ENCODE measurements at regions not wholly inside any gene's neighbourhood (a gene's known extent, or its start where the extent isn't known, plus 50 kb on each side); places are given as distances from the start of the nearest gene placed in this dataset.

DNA sequence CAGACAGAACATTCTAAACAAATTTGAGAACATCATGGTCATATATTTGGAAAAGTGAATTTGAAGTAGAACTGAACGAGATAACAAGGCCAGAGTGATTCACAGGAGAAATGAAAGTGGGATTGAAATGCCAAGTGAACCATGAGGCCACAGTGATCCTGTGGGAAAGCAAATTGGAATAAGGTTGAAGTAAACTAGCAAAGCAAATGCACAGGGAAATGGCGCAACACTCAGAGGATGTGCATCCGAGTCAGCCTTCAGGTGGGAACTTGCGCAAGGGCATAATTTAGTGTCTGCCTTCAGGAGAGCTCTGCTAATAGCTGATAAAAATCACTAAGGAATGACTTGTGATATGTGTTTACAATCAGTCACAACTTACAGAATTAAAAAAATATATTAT is 696.6 kb downstream of the LIG4 start:
- no peaks in the 10 kb centered on the region for H3K9me3 Mint-ChIP-seq

DNA sequence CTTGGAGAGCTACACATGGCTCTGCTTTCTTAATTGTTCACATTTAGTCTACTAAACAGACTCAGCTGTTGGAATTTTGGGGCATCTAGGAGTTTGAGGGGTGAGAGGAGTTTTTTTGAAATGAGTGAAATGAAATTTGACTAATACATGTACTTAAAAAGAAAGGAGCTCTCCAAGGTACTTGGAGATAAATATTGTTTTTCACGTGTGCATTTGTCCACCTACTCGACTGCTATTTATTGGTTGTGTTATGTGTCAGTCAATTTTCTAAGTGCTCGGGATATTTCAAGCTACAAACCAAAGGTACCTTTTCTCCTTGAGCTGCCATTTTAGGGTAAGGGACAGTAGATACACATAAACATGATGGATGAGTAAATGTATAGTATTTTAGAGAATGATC is 697.0 kb downstream of the LIG4 start:
- no peaks in the 10 kb centered on the region for H3K36me3 Mint-ChIP-seq (ENCODE audit: low read depth)
- no peak overlapping the region for H3K4me3 Mint-ChIP-seq
- H3K27ac Mint-ChIP-seq, result no peak overlapping the region
- H3K27me3 Mint-ChIP-seq (ENCODE audit: low read depth), result no peaks in the 10 kb centered on the region
- no peaks in the 10 kb centered on the region for H3K4me1 Mint-ChIP-seq
- TF ChIP-seq, protein P1, sequence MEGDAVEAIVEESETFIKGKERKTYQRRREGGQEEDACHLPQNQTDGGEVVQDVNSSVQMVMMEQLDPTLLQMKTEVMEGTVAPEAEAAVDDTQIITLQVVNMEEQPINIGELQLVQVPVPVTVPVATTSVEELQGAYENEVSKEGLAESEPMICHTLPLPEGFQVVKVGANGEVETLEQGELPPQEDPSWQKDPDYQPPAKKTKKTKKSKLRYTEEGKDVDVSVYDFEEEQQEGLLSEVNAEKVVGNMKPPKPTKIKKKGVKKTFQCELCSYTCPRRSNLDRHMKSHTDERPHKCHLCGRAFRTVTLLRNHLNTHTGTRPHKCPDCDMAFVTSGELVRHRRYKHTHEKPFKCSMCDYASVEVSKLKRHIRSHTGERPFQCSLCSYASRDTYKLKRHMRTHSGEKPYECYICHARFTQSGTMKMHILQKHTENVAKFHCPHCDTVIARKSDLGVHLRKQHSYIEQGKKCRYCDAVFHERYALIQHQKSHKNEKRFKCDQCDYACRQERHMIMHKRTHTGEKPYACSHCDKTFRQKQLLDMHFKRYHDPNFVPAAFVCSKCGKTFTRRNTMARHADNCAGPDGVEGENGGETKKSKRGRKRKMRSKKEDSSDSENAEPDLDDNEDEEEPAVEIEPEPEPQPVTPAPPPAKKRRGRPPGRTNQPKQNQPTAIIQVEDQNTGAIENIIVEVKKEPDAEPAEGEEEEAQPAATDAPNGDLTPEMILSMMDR (IDR thresholded peaks at IDR 0.05; ENCODE audit: unreplicated experiment in 3 of 3), result no peak
- no peaks in the 10 kb centered on the region for H3K9me3 Mint-ChIP-seq

More for the DNA sequence above, 696.6 kb downstream of the LIG4 start:
- TF ChIP-seq, protein P1 (IDR thresholded peaks at IDR 0.05; ENCODE audit: unreplicated experiment in 3 of 3), result no peak
- Mint-ChIP-seq H3K4me3 (no peak overlapping the region), H3K27ac (no peak overlapping the region), H3K4me1 (no peaks in the 10 kb centered on the region), H3K36me3 (ENCODE audit: low read depth) (no peaks in the 10 kb centered on the region), H3K27me3 (ENCODE audit: low read depth) (no peaks in the 10 kb centered on the region)

DNA sequence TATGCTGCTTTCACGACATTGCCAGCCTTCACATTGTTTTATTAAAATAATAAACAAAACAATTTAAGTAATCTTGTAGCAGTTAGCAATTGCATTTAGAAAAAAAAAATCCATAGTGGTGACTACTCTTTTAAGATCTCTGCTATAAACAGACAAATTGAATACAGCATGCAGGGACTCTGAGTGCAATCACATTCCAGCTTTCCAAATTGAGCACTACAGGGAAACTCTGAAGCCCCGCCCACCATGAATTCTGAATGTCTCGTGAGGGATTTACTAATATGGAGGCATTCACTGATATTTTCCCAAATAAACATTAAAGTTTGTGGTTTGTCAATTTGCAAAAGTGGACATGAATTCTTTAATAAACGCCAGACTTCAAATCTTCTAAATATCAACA is 698.8 kb downstream of the LIG4 start:
- Mint-ChIP-seq H3K27ac (no peak overlapping the region), H3K9me3 (no peaks in the 10 kb centered on the region), H3K4me1 (no peaks in the 10 kb centered on the region), H3K4me3 (no peak overlapping the region), H3K36me3 (ENCODE audit: low read depth) (no peaks in the 10 kb centered on the region), H3K27me3 (ENCODE audit: low read depth) (no peaks in the 10 kb centered on the region)
- TF ChIP-seq, protein P1 (IDR thresholded peaks at IDR 0.05; ENCODE audit: unreplicated experiment in 3 of 3), result no peak

DNA sequence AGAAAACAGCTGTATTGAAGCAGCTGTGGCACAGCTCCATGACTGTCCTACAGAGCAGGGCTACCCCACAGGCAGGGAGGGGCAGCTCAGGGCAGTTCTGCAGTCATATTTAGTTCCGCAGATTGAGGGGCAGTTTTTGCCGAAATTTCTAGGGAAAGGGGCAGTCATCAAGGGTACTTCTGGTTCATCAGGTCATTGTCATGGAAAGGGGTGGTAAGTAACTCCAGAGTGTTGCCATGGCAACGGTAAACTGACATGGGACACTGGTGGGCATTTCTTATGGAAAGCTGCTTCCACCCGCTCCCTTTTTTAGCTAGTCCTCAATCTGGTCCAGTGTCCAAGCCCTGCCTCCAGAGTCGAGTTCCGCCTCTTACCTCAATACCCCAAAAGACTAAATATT is 702.8 kb downstream of the LIG4 start:
- no peaks in the 10 kb centered on the region for H3K9me3 Mint-ChIP-seq
- TF ChIP-seq, protein P1 (IDR thresholded peaks at IDR 0.05; ENCODE audit: unreplicated experiment in 3 of 3), result no peak
- no peak overlapping the region for H3K4me3 Mint-ChIP-seq
- no peaks in the 10 kb centered on the region for H3K36me3 Mint-ChIP-seq (ENCODE audit: low read depth)
- H3K27ac Mint-ChIP-seq, result no peak overlapping the region
- H3K27me3 Mint-ChIP-seq (ENCODE audit: low read depth), result no peaks in the 10 kb centered on the region
- no peaks in the 10 kb centered on the region for H3K4me1 Mint-ChIP-seq

DNA sequence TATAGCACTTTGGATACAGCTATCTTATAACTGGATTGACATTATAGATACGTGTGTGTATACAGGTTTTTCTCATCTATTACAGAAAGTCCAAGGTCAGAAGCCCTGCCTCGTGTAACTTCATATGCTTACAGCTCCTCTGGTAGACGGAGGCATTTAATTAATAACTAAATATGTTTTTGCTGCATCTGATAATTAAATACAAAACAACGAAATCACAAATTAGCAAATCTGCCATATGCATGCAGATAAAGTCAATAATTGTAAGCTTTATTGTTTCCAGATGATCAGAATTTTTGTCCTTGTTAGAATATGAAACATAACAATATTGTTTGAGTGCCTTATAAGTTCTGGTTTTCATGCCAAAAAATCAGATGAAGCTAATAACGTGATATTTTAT is 717.7 kb downstream of the LIG4 start:
- no peak overlapping the region for H3K27ac Mint-ChIP-seq
- H3K36me3 Mint-ChIP-seq (ENCODE audit: low read depth), result no peaks in the 10 kb centered on the region
- H3K27me3 Mint-ChIP-seq (ENCODE audit: low read depth), result no peaks in the 10 kb centered on the region
- no peaks in the 10 kb centered on the region for H3K4me1 Mint-ChIP-seq
- TF ChIP-seq, protein P1 (IDR thresholded peaks at IDR 0.05; ENCODE audit: unreplicated experiment in 3 of 3), result no peak
- H3K4me3 Mint-ChIP-seq, result no peak overlapping the region
- no peaks in the 10 kb centered on the region for H3K9me3 Mint-ChIP-seq

DNA sequence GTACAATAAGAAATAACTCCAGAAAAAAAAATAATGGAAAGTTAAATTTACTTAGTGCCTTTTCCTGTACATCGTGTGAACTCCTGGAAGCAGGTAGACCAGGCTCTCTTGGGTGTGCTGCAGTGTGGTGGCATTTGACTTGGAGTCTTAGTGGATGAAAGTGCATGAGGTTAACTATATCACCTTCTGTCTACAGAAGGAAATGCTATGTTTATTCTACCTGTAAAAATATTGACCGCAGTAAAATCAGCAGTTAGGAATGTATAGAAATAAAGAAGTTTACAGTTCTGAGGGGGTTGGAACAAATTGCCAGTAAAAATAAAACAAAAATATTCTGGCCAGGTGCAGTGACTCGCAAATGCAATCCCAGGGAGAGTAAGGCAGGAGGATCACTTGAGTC is 722.1 kb downstream of the LIG4 start:
- TF ChIP-seq, protein P1 (IDR thresholded peaks at IDR 0.05; ENCODE audit: unreplicated experiment in 3 of 3), result no peak
- H3K4me3 Mint-ChIP-seq, result no peak overlapping the region
- no peaks in the 10 kb centered on the region for H3K27me3 Mint-ChIP-seq (ENCODE audit: low read depth)
- H3K36me3 Mint-ChIP-seq (ENCODE audit: low read depth), result no peaks in the 10 kb centered on the region
- H3K27ac Mint-ChIP-seq, result no peak overlapping the region
- H3K9me3 Mint-ChIP-seq, result peaks cover 6% of the 10 kb centered on the region
- H3K4me1 Mint-ChIP-seq, result no peaks in the 10 kb centered on the region
